ENCODE measurements at regions not wholly inside any gene's neighbourhood (a gene's known extent, or its start where the extent isn't known, plus 50 kb on each side); places are given as distances from the start of the nearest gene placed in this dataset.

DNA sequence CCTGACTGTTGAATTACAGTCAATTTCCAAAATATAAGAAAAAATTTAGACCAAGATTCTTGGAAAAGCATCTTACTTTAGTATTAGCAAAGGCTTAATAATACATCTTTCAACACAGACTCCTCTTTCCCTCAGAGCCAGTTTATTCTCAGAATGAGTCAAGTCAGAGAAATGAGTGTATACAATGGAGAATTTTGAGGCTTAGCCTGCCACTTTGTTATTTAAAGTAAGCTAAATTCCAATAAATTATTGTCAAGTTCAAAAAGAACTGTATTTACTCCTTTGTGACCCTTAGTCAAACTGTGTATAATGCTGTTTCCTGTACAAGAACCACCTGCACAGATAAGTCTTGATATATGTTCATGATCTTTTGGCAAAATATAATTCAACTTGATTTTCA lies 428.5 kb upstream of the ITGA1 start:
- Histone ChIP-seq H3K9ac (ENCODE audit: low read length) (no peak overlapping the region), H3K4me3 (ENCODE audit: insufficient read depth, low read depth, low read length) (no peak overlapping the region), H4K20me1 (ENCODE audit: insufficient read depth, low read length) (no peaks in the 10 kb centered on the region), H3K36me3 (ENCODE audit: insufficient read depth, low read length) (no peaks in the 10 kb centered on the region), H3K27ac (ENCODE audit: low read depth, low read length) (no peak overlapping the region), H3K79me2 (ENCODE audit: insufficient read depth, low read length) (no peaks in the 10 kb centered on the region), H3K4me1 (ENCODE audit: insufficient read depth, low read length) (no peaks in the 10 kb centered on the region), H3K4me2 (ENCODE audit: low read length) (no peak overlapping the region), H3K9me3 (ENCODE audit: insufficient read depth, low read depth, low read length) (no peaks in the 10 kb centered on the region), H3K27me3 (ENCODE audit: insufficient read depth, low read length) (no peaks in the 10 kb centered on the region), H2AFZ (ENCODE audit: low read depth, low read length) (no peak overlapping the region)
- no peak overlapping the region for H3K27ac Mint-ChIP-seq (ENCODE audit: unreplicated experiment)
- DNase-seq (ENCODE audit: low read depth) = no peak
- no peak for TF ChIP-seq CTCF (IDR thresholded peaks at IDR 0.05; ENCODE audit: insufficient read depth, low read depth, low read length)
- TF ChIP-seq EZH2 (IDR thresholded peaks at IDR 0.05; ENCODE audit: insufficient read depth, low read length) = no peak
- H3K9me3 Mint-ChIP-seq (ENCODE audit: unreplicated experiment) = no peaks in the 10 kb centered on the region
- H3K27me3 Mint-ChIP-seq (ENCODE audit: low read depth, unreplicated experiment) = no peaks in the 10 kb centered on the region
- H3K4me3 Mint-ChIP-seq (ENCODE audit: unreplicated experiment) = no peak overlapping the region
- FAIRE-seq = no peak
- no peaks in the 10 kb centered on the region for H3K4me1 Mint-ChIP-seq (ENCODE audit: low read depth, unreplicated experiment)
- no peaks in the 10 kb centered on the region for H3K36me3 Mint-ChIP-seq (ENCODE audit: low read depth, unreplicated experiment)

DNA sequence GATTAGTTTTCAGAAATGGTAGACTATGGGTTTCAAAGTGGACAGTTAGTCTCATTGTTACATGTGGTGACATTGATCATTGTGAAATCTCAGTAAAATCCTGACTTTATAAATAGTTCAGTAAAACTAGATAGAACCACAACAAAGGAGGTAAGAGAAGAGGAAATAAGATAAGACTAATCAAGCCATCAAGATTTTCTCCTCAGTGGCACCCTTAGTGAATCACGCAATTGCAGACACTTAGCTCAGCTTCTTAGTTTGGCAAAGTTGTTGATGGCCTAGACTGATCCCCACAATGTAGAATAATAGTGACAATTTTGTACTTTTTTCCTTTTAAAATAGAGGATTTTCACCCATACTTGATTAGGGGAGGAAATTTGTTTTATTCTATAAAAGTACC lies 426.7 kb upstream of the ITGA1 start:
- H2AFZ ChIP-seq (ENCODE audit: low read depth, low read length) = no peak overlapping the region
- H3K4me1 Mint-ChIP-seq (ENCODE audit: low read depth, unreplicated experiment) = no peaks in the 10 kb centered on the region
- no peaks in the 10 kb centered on the region for H3K4me1 ChIP-seq (ENCODE audit: insufficient read depth, low read length)
- H3K9ac ChIP-seq (ENCODE audit: low read length) = no peak overlapping the region
- no peak for TF ChIP-seq EZH2 (IDR thresholded peaks at IDR 0.05; ENCODE audit: insufficient read depth, low read length)
- TF ChIP-seq CTCF (IDR thresholded peaks at IDR 0.05; ENCODE audit: insufficient read depth, low read depth, low read length) = no peak
- FAIRE-seq = no peak
- no peak overlapping the region for H3K4me3 Mint-ChIP-seq (ENCODE audit: unreplicated experiment)
- H3K4me3 ChIP-seq (ENCODE audit: insufficient read depth, low read depth, low read length) = no peak overlapping the region
- H3K27ac ChIP-seq (ENCODE audit: low read depth, low read length) = no peak overlapping the region
- H3K9me3 ChIP-seq (ENCODE audit: insufficient read depth, low read depth, low read length) = no peaks in the 10 kb centered on the region
- DNase-seq (ENCODE audit: low read depth) = no peak
- H3K27ac Mint-ChIP-seq (ENCODE audit: unreplicated experiment) = no peak overlapping the region
- H3K9me3 Mint-ChIP-seq (ENCODE audit: unreplicated experiment) = no peaks in the 10 kb centered on the region
- no peaks in the 10 kb centered on the region for H3K36me3 Mint-ChIP-seq (ENCODE audit: low read depth, unreplicated experiment)
- H4K20me1 ChIP-seq (ENCODE audit: insufficient read depth, low read length) = no peaks in the 10 kb centered on the region
- no peak overlapping the region for H3K4me2 ChIP-seq (ENCODE audit: low read length)
- H3K27me3 Mint-ChIP-seq (ENCODE audit: low read depth, unreplicated experiment) = no peaks in the 10 kb centered on the region
- no peaks in the 10 kb centered on the region for H3K36me3 ChIP-seq (ENCODE audit: insufficient read depth, low read length)
- H3K79me2 ChIP-seq (ENCODE audit: insufficient read depth, low read length) = no peaks in the 10 kb centered on the region
- no peaks in the 10 kb centered on the region for H3K27me3 ChIP-seq (ENCODE audit: insufficient read depth, low read length)

DNA sequence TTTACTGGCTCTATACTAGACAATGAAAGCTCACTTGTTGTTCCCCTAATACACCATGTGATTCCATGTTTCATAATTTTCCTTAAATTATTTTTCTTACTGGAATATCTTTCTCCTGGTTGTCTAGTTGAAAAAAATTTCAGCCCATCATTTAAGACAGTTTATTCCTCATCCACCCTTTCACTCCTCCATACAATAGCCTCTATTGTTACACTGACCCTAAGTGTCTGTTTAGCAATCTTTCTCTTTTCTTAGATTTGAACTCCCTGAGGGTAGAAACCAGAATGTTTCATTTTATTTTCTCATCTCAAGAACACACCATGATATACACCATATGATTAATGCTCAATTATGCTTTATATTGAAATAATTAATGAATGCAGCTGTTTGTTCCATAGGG lies 413.4 kb upstream of the ITGA1 start:
- no peaks in the 10 kb centered on the region for H3K4me1 ChIP-seq (ENCODE audit: insufficient read depth, low read length)
- H3K79me2 ChIP-seq (ENCODE audit: insufficient read depth, low read length) = no peaks in the 10 kb centered on the region
- FAIRE-seq (no peak), DNase-seq (ENCODE audit: low read depth) (no peak)
- no peaks in the 10 kb centered on the region for H3K27me3 ChIP-seq (ENCODE audit: insufficient read depth, low read length)
- no peaks in the 10 kb centered on the region for H3K9me3 ChIP-seq (ENCODE audit: insufficient read depth, low read depth, low read length)
- no peaks in the 10 kb centered on the region for H3K4me1 Mint-ChIP-seq (ENCODE audit: low read depth, unreplicated experiment)
- no peaks in the 10 kb centered on the region for H3K36me3 ChIP-seq (ENCODE audit: insufficient read depth, low read length)
- no peaks in the 10 kb centered on the region for H3K9me3 Mint-ChIP-seq (ENCODE audit: unreplicated experiment)
- no peak overlapping the region for H3K4me3 ChIP-seq (ENCODE audit: insufficient read depth, low read depth, low read length)
- H4K20me1 ChIP-seq (ENCODE audit: insufficient read depth, low read length) = no peaks in the 10 kb centered on the region
- no peak overlapping the region for H3K4me2 ChIP-seq (ENCODE audit: low read length)
- TF ChIP-seq EZH2 (IDR thresholded peaks at IDR 0.05; ENCODE audit: insufficient read depth, low read length) = no peak
- TF ChIP-seq CTCF (IDR thresholded peaks at IDR 0.05; ENCODE audit: insufficient read depth, low read depth, low read length) = no peak
- no peaks in the 10 kb centered on the region for H3K27me3 Mint-ChIP-seq (ENCODE audit: low read depth, unreplicated experiment)
- H3K9ac ChIP-seq (ENCODE audit: low read length) = no peak overlapping the region
- H3K27ac ChIP-seq (ENCODE audit: low read depth, low read length) = no peak overlapping the region
- H3K4me3 Mint-ChIP-seq (ENCODE audit: unreplicated experiment) = no peak overlapping the region
- no peaks in the 10 kb centered on the region for H3K36me3 Mint-ChIP-seq (ENCODE audit: low read depth, unreplicated experiment)
- H2AFZ ChIP-seq (ENCODE audit: low read depth, low read length) = no peak overlapping the region
- H3K27ac Mint-ChIP-seq (ENCODE audit: unreplicated experiment) = no peak overlapping the region
